HAP-1 (cell line): ENCODE measurements at regions not wholly inside any gene's neighbourhood (a gene's known extent, or its start where the extent isn't known, plus 50 kb on each side); places are given as distances from the start of the nearest gene placed in this dataset.

ENCODE experiments used
- DNase-seq, 2 experiments: peaks; one replicate each; pipeline ENCODE4 v3.0.0-alpha.2; 2016 to 2020; ENCODE audit warnings: low spot score in 2 of 2
- H3K27me3 ChIP-seq: fragments of 250-450 bp; sonication (Bioruptor Pico); 2 replicates; pipeline ENCODE4 v1.5.1; 2020; ENCODE audit warnings: low read depth, mild to moderate bottlenecking, moderate library complexity
- H3K36me3 ChIP-seq: fragments of 250-450 bp; sonication (Bioruptor Pico); replicated peaks from 2 replicates; pipeline ENCODE4 v1.5.1; 2020; ENCODE audit warnings: mild to moderate bottlenecking
- H3K4me1 ChIP-seq: fragments of 250-450 bp; sonication (Bioruptor Pico); 2 replicates; pipeline ENCODE4 v1.5.1; 2020; ENCODE audit warnings: mild to moderate bottlenecking
- H3K4me3 ChIP-seq: fragments of 250-450 bp; sonication (Bioruptor Pico); 2 replicates; pipeline ENCODE4 v1.5.1; 2020; ENCODE audit warnings: mild to moderate bottlenecking, moderate library complexity
- H3K9me3 ChIP-seq: fragments of 250-450 bp; sonication (Bioruptor Pico); 2 replicates; pipeline ENCODE4 v1.5.1; 2020; ENCODE audit warnings: mild to moderate bottlenecking, moderate library complexity
- in situ Hi-C: fragments of 300-500 bp; cut with MboI; formaldehyde crosslinking; loops from 3 replicates; pipeline ENCODE4 v1.14.3; 2020; ENCODE audit warnings: low sequenced_read_pairs, inconsistent platforms, mixed read lengths

- Histone ChIP-seq H3K36me3 (no peaks in the 10 kb centered on the region), H3K9me3 (no peaks in the 10 kb centered on the region), H3K27me3 (no peaks in the 10 kb centered on the region; the same call in 1 of the 2 replicates), H3K4me3 (no peak overlapping the region), H3K4me1 (no peaks in the 10 kb centered on the region; the same call in 1 of the 2 replicates)
- no peak for DNase-seq
- in situ Hi-C loops, result no loop called here
These were observed 167.7 kb upstream of the INHBA start for GRCh38 chr7:41870461-41871138.

GRCh38 chr7:41869997-41870396, 167.1 kb upstream of the INHBA start:
- DNase-seq, result no peak
- no peaks in the 10 kb centered on the region for H3K36me3 ChIP-seq
- no peak overlapping the region for H3K4me3 ChIP-seq
- H3K27me3 ChIP-seq, result no peaks in the 10 kb centered on the region; the same call in 1 of the 2 replicates
- in situ Hi-C loops, result no loop called here
- H3K4me1 ChIP-seq, result no peaks in the 10 kb centered on the region; the same call in 1 of the 2 replicates
- H3K9me3 ChIP-seq, result 0 out of 2 replicates have a peak, but pooled peaks cover 3% of the 10 kb centered on the region

GRCh38 chr7:41869596-41869995, 166.7 kb upstream of the INHBA start:
- no peak overlapping the region for H3K4me3 ChIP-seq

GRCh38 chr7:41869091-41869490, 166.2 kb upstream of the INHBA start:
- Histone ChIP-seq H3K9me3 (0 out of 2 replicates have a peak, but pooled peaks cover 3% of the 10 kb centered on the region), H3K27me3 (no peaks in the 10 kb centered on the region; the same call in 1 of the 2 replicates), H3K4me1 (no peaks in the 10 kb centered on the region; the same call in 1 of the 2 replicates), H3K36me3 (no peaks in the 10 kb centered on the region; the same call in 1 of the 2 replicates), H3K4me3 (no peak overlapping the region)
- DNase-seq, result no peak
- in situ Hi-C loops, result no loop called here

More at GRCh38 chr7:41869596-41869995, 166.7 kb upstream of the INHBA start:
- Histone ChIP-seq H3K4me1 (no peaks in the 10 kb centered on the region; the same call in 1 of the 2 replicates), H3K27me3 (no peaks in the 10 kb centered on the region; the same call in 1 of the 2 replicates), H3K36me3 (no peaks in the 10 kb centered on the region), H3K9me3 (0 out of 2 replicates have a peak, but pooled peaks cover 3% of the 10 kb centered on the region)
- DNase-seq, result no peak
- in situ Hi-C loops, result no loop called here

GRCh38 chr7:41867639-41868280, 164.9 kb upstream of the INHBA start:
- no peaks in the 10 kb centered on the region; the same call in 1 of the 2 replicates for H3K27me3 ChIP-seq
- in situ Hi-C loops, result no loop called here
- no peak overlapping the region for H3K4me3 ChIP-seq
- peaks cover 2% of the 10 kb centered on the region for H3K4me1 ChIP-seq
- no peaks in the 10 kb centered on the region; the same call in 1 of the 2 replicates for H3K36me3 ChIP-seq
- 0 out of 2 replicates have a peak, but pooled peaks cover 6% of the 10 kb centered on the region for H3K9me3 ChIP-seq
- DNase-seq, result no peak

- Histone ChIP-seq H3K4me3 (no peak overlapping the region), H3K36me3 (no peaks in the 10 kb centered on the region; the same call in 1 of the 2 replicates), H3K27me3 (no peaks in the 10 kb centered on the region), H3K9me3 (0 out of 2 replicates have a peak, but pooled peaks cover 6% of the 10 kb centered on the region), H3K4me1 (peaks cover 18% of the 10 kb centered on the region)
- DNase-seq, result peak in 1 of 2 experiments; percentile 94
- in situ Hi-C loops, result no loop called here
These were observed 159.4 kb upstream of the INHBA start for GRCh38 chr7:41862261-41862660.

GRCh38 chr7:41861642-41862041, 158.8 kb upstream of the INHBA start:
- in situ Hi-C loops, result no loop called here
- peak in 1 of 2 experiments; percentile 24 for DNase-seq
- Histone ChIP-seq H3K4me1 (peaks cover 18% of the 10 kb centered on the region), H3K4me3 (no peak overlapping the region), H3K9me3 (0 out of 2 replicates have a peak, but pooled peaks cover 6% of the 10 kb centered on the region), H3K36me3 (no peaks in the 10 kb centered on the region; the same call in 1 of the 2 replicates), H3K27me3 (no peaks in the 10 kb centered on the region)

- Histone ChIP-seq H3K4me1 (peaks cover 18% of the 10 kb centered on the region), H3K9me3 (no peaks in the 10 kb centered on the region), H3K36me3 (no peaks in the 10 kb centered on the region), H3K27me3 (no peaks in the 10 kb centered on the region), H3K4me3 (no peak overlapping the region)
- in situ Hi-C loops, result no loop called here
- DNase-seq, result no peak
These were observed 155.3 kb upstream of the INHBA start for GRCh38 chr7:41858201-41858600.

- no peaks in the 10 kb centered on the region for H3K27me3 ChIP-seq
- H3K36me3 ChIP-seq, result no peaks in the 10 kb centered on the region
- no peak overlapping the region for H3K4me3 ChIP-seq
- H3K9me3 ChIP-seq, result no peaks in the 10 kb centered on the region
- in situ Hi-C loops, result no loop called here
- no peak for DNase-seq
- H3K4me1 ChIP-seq, result peaks cover 2% of the 10 kb centered on the region; the same call in 1 of the 2 replicates
These were observed 152.9 kb upstream of the INHBA start for GRCh38 chr7:41855798-41856197.

GRCh38 chr7:41847606-41848005, 144.7 kb upstream of the INHBA start:
- in situ Hi-C loops, result no loop called here
- Histone ChIP-seq H3K4me1 (no peaks in the 10 kb centered on the region), H3K27me3 (no peaks in the 10 kb centered on the region)

GRCh38 chr7:41847151-41847550, 144.3 kb upstream of the INHBA start:
- H3K36me3 ChIP-seq, result no peaks in the 10 kb centered on the region
- no peaks in the 10 kb centered on the region for H3K4me1 ChIP-seq
- no peaks in the 10 kb centered on the region for H3K27me3 ChIP-seq
- no peak overlapping the region for H3K4me3 ChIP-seq
- DNase-seq, result no peak
- in situ Hi-C loops, result no loop called here
- no peaks in the 10 kb centered on the region for H3K9me3 ChIP-seq

More at GRCh38 chr7:41847606-41848005, 144.7 kb upstream of the INHBA start:
- Histone ChIP-seq H3K9me3 (no peaks in the 10 kb centered on the region), H3K36me3 (no peaks in the 10 kb centered on the region), H3K4me3 (no peak overlapping the region)
- DNase-seq, result no peak

- Histone ChIP-seq H3K36me3 (no peaks in the 10 kb centered on the region), H3K9me3 (no peaks in the 10 kb centered on the region), H3K4me3 (no peak overlapping the region), H3K27me3 (no peaks in the 10 kb centered on the region), H3K4me1 (no peaks in the 10 kb centered on the region)
- in situ Hi-C loops, result no loop called here
- DNase-seq, result no peak
These were observed 140.1 kb upstream of the INHBA start for GRCh38 chr7:41842956-41843355.

GRCh38 chr7:41837916-41838315, 135.0 kb upstream of the INHBA start:
- no peaks in the 10 kb centered on the region for H3K4me1 ChIP-seq
- no peak overlapping the region for H3K4me3 ChIP-seq
- H3K36me3 ChIP-seq, result no peaks in the 10 kb centered on the region
- in situ Hi-C loops, result no loop called here
- no peaks in the 10 kb centered on the region for H3K27me3 ChIP-seq
- no peaks in the 10 kb centered on the region for H3K9me3 ChIP-seq
- no peak for DNase-seq

GRCh38 chr7:41835976-41836530, 133.2 kb upstream of the INHBA start:
- no peaks in the 10 kb centered on the region for H3K36me3 ChIP-seq
- H3K4me3 ChIP-seq, result no peak overlapping the region
- in situ Hi-C loops, result no loop called here
- no peaks in the 10 kb centered on the region for H3K9me3 ChIP-seq
- DNase-seq, result no peak
- no peaks in the 10 kb centered on the region for H3K4me1 ChIP-seq
- H3K27me3 ChIP-seq, result no peaks in the 10 kb centered on the region
